ENCODE measurements at regions not wholly inside any gene's neighbourhood (a gene's known extent, or its start where the extent isn't known, plus 50 kb on each side); places are given as distances from the start of the nearest gene placed in this dataset.
"Not testable (repeated sequence)": the region's sequence is repeated elsewhere in the genome, so short reads cannot be mapped to it uniquely, and the experiment has no call there.

- intact Hi-C loops (cut with micrococcal nuclease); H3K36me3 ChIP-seq (ENCODE audit: control insufficient read depth, insufficient read depth, low read length); H3K9ac ChIP-seq (ENCODE audit: insufficient read depth in 1 of 2, low read depth in 2 of 2, low read length in 2 of 2); FAIRE-seq; H3K9me1 ChIP-seq (ENCODE audit: control insufficient read depth, insufficient read depth, low read length); DNase-seq (ENCODE audit: extremely low read depth in 1 of 4, low spot score in 3 of 4); H3K27ac ChIP-seq (ENCODE audit: extremely low read depth, low read depth, low read length); H4K20me1 ChIP-seq (replicated peaks; ENCODE audit: control insufficient read depth, insufficient read depth, low read length); H3K79me2 ChIP-seq (ENCODE audit: control insufficient read depth, insufficient read depth, low read length); H3K27me3 ChIP-seq (ENCODE audit: control insufficient read depth in 2 of 2, insufficient read depth in 2 of 2, low read length in 2 of 2); BruUV-seq (replicated peaks); H3K4me2 ChIP-seq (ENCODE audit: insufficient read depth, low read length); H3K4me1 ChIP-seq (replicated peaks in 1 of 2; ENCODE audit: control insufficient read depth in 2 of 2, insufficient read depth in 2 of 2, low read length in 2 of 2); H2AFZ ChIP-seq (ENCODE audit: low read depth, low read length); in situ Hi-C loops (cut with MboI); CTCF ChIA-PET (ENCODE audit: low intra/inter-chr PET ratio); H3K4me3 ChIP-seq; POLR2A ChIA-PET; H3K9me3 ChIP-seq (replicated peaks; ENCODE audit: control insufficient read depth, insufficient read depth, low read depth, low read length); ATAC-seq: not testable (repeated sequence)
- TF ChIP-seq MAFF (IDR thresholded peaks at IDR 0.05; ENCODE audit: low read length) (peak; percentile 31), ZNF316 (IDR thresholded peaks at IDR 0.05) (peak; percentile 66), C11orf30 (IDR thresholded peaks at IDR 0.05; ENCODE audit: low read depth) (0 out of 2 replicates have a peak, but pooled peaks have one; percentile 25), MAFG (tag; conservative IDR thresholded peaks at IDR 0.05) (peak; percentile 58), MAFK (IDR thresholded peaks at IDR 0.05; ENCODE audit: low read length) (peak; percentile 58; the same call in 1 of the 2 replicates)
- 2% methylated on average over 5 of the region's 6 CpGs for whole genome bisulfite sequencing (ENCODE audit: insufficient coverage, low coverage, missing lambda C conversion rate)
Observed at GRCh38 chrX:79827611-79828010, 186.9 kb upstream of the TBX22 start.

GRCh38 chrX:79850114-79850513 lies 164.4 kb upstream of the TBX22 start:
- H3K4me2 ChIP-seq (ENCODE audit: insufficient read depth, low read length); H3K9me1 ChIP-seq (ENCODE audit: control insufficient read depth, insufficient read depth, low read length); H3K4me3 ChIP-seq; H3K36me3 ChIP-seq (ENCODE audit: control insufficient read depth, insufficient read depth, low read length); ATAC-seq; H3K9me3 ChIP-seq (replicated peaks; ENCODE audit: control insufficient read depth, insufficient read depth, low read depth, low read length); DNase-seq (ENCODE audit: extremely low read depth in 1 of 4, low spot score in 3 of 4); H3K4me1 ChIP-seq (replicated peaks in 1 of 2; ENCODE audit: control insufficient read depth in 2 of 2, insufficient read depth in 2 of 2, low read length in 2 of 2); H3K27ac ChIP-seq (ENCODE audit: extremely low read depth, low read depth, low read length); POLR2A ChIA-PET; H4K20me1 ChIP-seq (replicated peaks; ENCODE audit: control insufficient read depth, insufficient read depth, low read length); FAIRE-seq; H3K27me3 ChIP-seq (ENCODE audit: control insufficient read depth in 2 of 2, insufficient read depth in 2 of 2, low read length in 2 of 2); BruUV-seq (replicated peaks); intact Hi-C loops (cut with micrococcal nuclease); H3K9ac ChIP-seq (ENCODE audit: insufficient read depth in 1 of 2, low read depth in 2 of 2, low read length in 2 of 2); H3K79me2 ChIP-seq (ENCODE audit: control insufficient read depth, insufficient read depth, low read length); H2AFZ ChIP-seq (ENCODE audit: low read depth, low read length); CTCF ChIA-PET (ENCODE audit: low intra/inter-chr PET ratio); in situ Hi-C loops (cut with MboI): not testable (repeated sequence)
- 0% methylated on average over 1 of the region's 2 CpGs for WGBS (ENCODE audit: insufficient coverage, low coverage, missing lambda C conversion rate)
